H1 (cell line): ENCODE measurements at regions not wholly inside any gene's neighbourhood (a gene's known extent, or its start where the extent isn't known, plus 50 kb on each side); places are given as distances from the start of the nearest gene placed in this dataset.

Source experiments
- BACH1 ChIP-seq: IDR thresholded peaks from 2 replicates; pipeline ENCODE4 v1.6.1; 2012; ENCODE audit warnings: low read length, improper control_type of control experiment
- BRCA1 ChIP-seq: IDR thresholded peaks from 2 replicates; pipeline ENCODE4 v1.6.1; 2012; ENCODE audit warnings: low read depth, low read length, improper control_type of control experiment
- EZH2 ChIP-seq: fragments of 200-600 bp; sonication (generic); IDR thresholded peaks from 2 replicates; pipeline ENCODE4 v1.7.1; 2012; ENCODE audit warnings: low read depth, mild to moderate bottlenecking, moderate library complexity, low read length, inconsistent platforms; ENCODE audit not compliant: severe bottlenecking
- KDM4A ChIP-seq: IDR thresholded peaks from one replicate; pipeline ENCODE4 v1.7.1; 2012; ENCODE audit warnings: low read depth, mild to moderate bottlenecking, moderate library complexity, low read length, inconsistent platforms; ENCODE audit not compliant: severe bottlenecking
- NANOG ChIP-seq: IDR thresholded peaks from 2 replicates; pipeline ENCODE4 v1.6.1; 2011; ENCODE audit warnings: low read length, low read depth, mild to moderate bottlenecking, inconsistent platforms; ENCODE audit not compliant: insufficient read depth, poor library complexity, severe bottlenecking
- TEAD4 ChIP-seq: IDR thresholded peaks from 2 replicates; pipeline ENCODE4 v1.6.1; 2012; ENCODE audit warnings: low read depth, low read length, inconsistent platforms, mixed read lengths

DNA sequence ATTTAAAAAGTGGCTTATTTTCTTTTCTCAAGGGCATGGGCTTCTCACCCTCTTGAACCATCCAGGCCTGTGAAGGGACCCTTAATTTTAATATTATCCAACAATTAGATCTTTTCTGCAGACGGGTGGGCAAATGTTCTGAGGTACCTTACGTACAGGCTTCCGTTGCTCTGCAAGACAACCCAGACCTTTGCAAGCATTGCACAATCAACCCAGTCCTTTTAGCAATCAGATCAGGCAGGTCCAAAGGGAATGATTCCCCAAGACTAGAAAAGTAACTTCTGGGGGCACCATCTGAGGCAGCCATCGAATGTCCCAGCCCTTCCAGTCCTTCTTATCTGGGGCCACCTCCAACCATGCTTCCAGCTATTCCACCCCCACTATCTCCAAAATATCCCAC lies 67.3 kb upstream of the TACR3 start (continued):
- TF ChIP-seq NANOG (no peak), BACH1 (no peak), BRCA1 (no peak), TEAD4 (no peak), EZH2 (no peak), KDM4A (no peak)
